Fibroblast of the aortic adventitia (primary cell): ENCODE measurements at regions not wholly inside any gene's neighbourhood (a gene's known extent, or its start where the extent isn't known, plus 50 kb on each side); places are given as distances from the start of the nearest gene placed in this dataset.

Experiments
- DNase-seq: peaks from one replicate; pipeline ENCODE4 v3.0.0-alpha.2; 2010; ENCODE audit warnings: low read depth
- H3K4me3 ChIP-seq: 2 replicates; pipeline ENCODE4 v1.5.1; 2011; ENCODE audit warnings: low read depth, mild to moderate bottlenecking, control low read depth, low read length, moderate library complexity
- CTCF ChIP-seq: IDR thresholded peaks from 2 replicates; pipeline ENCODE4 v1.5.1; 2011; ENCODE audit warnings: mild to moderate bottlenecking, low read length, control low read depth, inconsistent platforms; ENCODE audit not compliant: insufficient read depth

GRCh38 chr1:232432313-232432712, 197.6 kb downstream of the SIPA1L2 start:
- TF ChIP-seq CTCF, result no peak
- no peak for DNase-seq
- H3K4me3 ChIP-seq, result no peak overlapping the region

GRCh38 chr1:232431748-232432147, 198.2 kb downstream of the SIPA1L2 start:
- no peak for TF ChIP-seq CTCF
- H3K4me3 ChIP-seq, result no peak overlapping the region
- DNase-seq, result no peak

- TF ChIP-seq CTCF, result no peak
- H3K4me3 ChIP-seq, result no peak overlapping the region
- DNase-seq, result no peak
These were observed 198.6 kb downstream of the SIPA1L2 start for GRCh38 chr1:232431326-232431725.

GRCh38 chr1:232430467-232430866, 199.5 kb downstream of the SIPA1L2 start:
- no peak for TF ChIP-seq CTCF
- DNase-seq, result no peak
- no peak overlapping the region for H3K4me3 ChIP-seq

GRCh38 chr1:232428786-232429530, 201.0 kb downstream of the SIPA1L2 start:
- TF ChIP-seq CTCF, result no peak
- peak; percentile 23 for DNase-seq
- no peak overlapping the region for H3K4me3 ChIP-seq

GRCh38 chr1:232428036-232428645, 201.8 kb downstream of the SIPA1L2 start:
- TF ChIP-seq CTCF, result no peak
- H3K4me3 ChIP-seq, result no peak overlapping the region
- peak; percentile 65 for DNase-seq

- TF ChIP-seq CTCF, result no peak
- H3K4me3 ChIP-seq, result no peak overlapping the region
- DNase-seq, result peak; percentile 57
These were observed 203.1 kb downstream of the SIPA1L2 start for GRCh38 chr1:232426801-232427200.
